ENCODE measurements at regions not wholly inside any gene's neighbourhood (a gene's known extent, or its start where the extent isn't known, plus 50 kb on each side); places are given as distances from the start of the nearest gene placed in this dataset.

- no peak for DNase-seq (ENCODE audit: low spot score)
Observed at GRCh38 chr10:61317706-61318105, 135.5 kb downstream of the TMEM26 start.

GRCh38 chr10:61316676-61317265 is 136.4 kb downstream of the TMEM26 start:
- no peak for DNase-seq (ENCODE audit: low spot score)

GRCh38 chr10:61314273-61314672 is 138.9 kb downstream of the TMEM26 start:
- no peak for DNase-seq (ENCODE audit: low spot score)

- no peak for DNase-seq (ENCODE audit: low spot score)
Observed at GRCh38 chr10:61313460-61313859, 139.7 kb downstream of the TMEM26 start.

GRCh38 chr10:61304746-61305145 is 148.4 kb downstream of the TMEM26 start:
- no peak for DNase-seq (ENCODE audit: low spot score)

- no peak for DNase-seq (ENCODE audit: low spot score)
Observed at GRCh38 chr10:61302124-61302523, 151.1 kb downstream of the TMEM26 start.

GRCh38 chr10:61301575-61301974 is 151.6 kb downstream of the TMEM26 start:
- no peak for DNase-seq (ENCODE audit: low spot score)

- no peak for DNase-seq (ENCODE audit: low spot score)
Observed at GRCh38 chr10:61299841-61300240, 153.3 kb downstream of the TMEM26 start.

GRCh38 chr10:61299156-61299555 is 154.0 kb downstream of the TMEM26 start:
- no peak for DNase-seq (ENCODE audit: low spot score)

- no peak for DNase-seq (ENCODE audit: low spot score)
Observed at GRCh38 chr10:61298194-61298593, 155.0 kb downstream of the TMEM26 start.

- DNase-seq (ENCODE audit: low spot score): no peak
Observed at GRCh38 chr10:61296161-61296560, 157.0 kb downstream of the TMEM26 start.

- DNase-seq (ENCODE audit: low spot score): no peak
Observed at GRCh38 chr10:61294131-61294530, 159.1 kb downstream of the TMEM26 start.

GRCh38 chr10:61289813-61290212 is 163.4 kb downstream of the TMEM26 start:
- no peak for DNase-seq (ENCODE audit: low spot score)

GRCh38 chr10:61286686-61287085 is 166.5 kb downstream of the TMEM26 start:
- DNase-seq (ENCODE audit: low spot score): no peak

- DNase-seq (ENCODE audit: low spot score): no peak
Observed at GRCh38 chr10:61285749-61286148, 167.4 kb downstream of the TMEM26 start.

- peak; percentile 14 for DNase-seq (ENCODE audit: low spot score)
Observed at GRCh38 chr10:61284222-61284890, 168.8 kb downstream of the TMEM26 start.

- no peak for DNase-seq (ENCODE audit: low spot score)
Observed at GRCh38 chr10:61283481-61284221, 169.5 kb downstream of the TMEM26 start.

- DNase-seq (ENCODE audit: low spot score): no peak
Observed at GRCh38 chr10:61283066-61283465, 170.1 kb downstream of the TMEM26 start.

DNA sequence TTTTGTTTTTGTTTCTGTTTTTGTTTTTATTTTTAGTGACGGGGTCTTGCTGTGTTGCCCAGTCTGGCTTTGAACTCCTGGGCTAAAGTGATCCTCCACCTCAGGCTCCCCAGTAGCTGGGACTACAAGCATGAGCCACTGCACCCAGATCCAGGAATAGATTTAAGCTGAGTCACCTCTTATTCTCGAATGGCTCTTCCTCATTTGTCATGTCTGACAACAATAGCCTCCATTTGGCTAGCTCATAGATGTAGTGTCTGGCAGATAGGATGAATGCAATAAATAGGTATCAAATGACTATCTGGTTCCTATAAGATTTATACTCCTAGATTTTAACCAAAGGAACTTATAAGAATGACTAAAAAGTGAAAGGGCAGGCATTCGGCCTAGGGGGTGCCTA is 172.9 kb downstream of the TMEM26 start:
- DNase-seq (ENCODE audit: low spot score): peak; percentile 5

DNA sequence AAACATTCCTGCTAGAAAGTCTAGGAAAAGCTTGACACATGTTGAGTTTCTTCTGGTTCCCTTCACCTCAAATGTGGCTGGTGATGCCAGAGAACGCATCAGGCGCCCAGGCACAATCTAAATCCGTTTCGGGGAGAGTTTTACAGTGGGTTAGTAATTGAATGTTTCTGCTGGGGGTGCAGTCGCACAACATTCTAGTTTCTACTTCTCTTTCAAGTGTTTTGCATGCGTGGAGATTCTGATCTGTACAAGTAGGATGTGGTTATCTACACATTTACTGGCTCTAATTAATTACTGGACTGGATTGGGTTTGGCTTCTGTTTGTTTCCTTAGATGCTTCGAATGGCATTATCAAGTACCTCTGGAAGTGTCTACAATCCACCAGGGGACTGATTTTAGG is 173.8 kb downstream of the TMEM26 start:
- DNase-seq (ENCODE audit: low spot score): no peak

- DNase-seq (ENCODE audit: low spot score): no peak
Observed at GRCh38 chr10:61278556-61278955, 174.6 kb downstream of the TMEM26 start.

DNA sequence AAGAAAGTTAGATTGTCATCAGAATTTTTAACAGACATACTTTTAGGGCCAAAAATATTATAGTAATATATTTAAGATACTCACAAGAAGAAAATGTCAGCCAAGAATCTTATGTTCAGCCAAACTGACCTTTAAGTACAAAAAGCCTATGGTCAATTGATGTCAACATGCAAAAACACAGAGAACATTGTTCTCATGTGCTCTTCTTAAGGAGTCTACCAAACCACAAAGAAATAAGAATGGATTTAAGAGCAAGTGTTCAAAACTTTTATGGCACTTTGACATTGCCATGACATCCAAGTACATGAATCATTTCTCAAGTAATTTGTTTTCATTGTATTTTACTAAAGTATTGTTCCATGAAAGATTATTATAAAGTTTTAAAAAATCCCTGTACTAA is 180.4 kb downstream of the TMEM26 start:
- DNase-seq (ENCODE audit: low spot score): no peak

- DNase-seq (ENCODE audit: low spot score): peak; percentile 27
Observed at GRCh38 chr10:61271127-61271780, 181.9 kb downstream of the TMEM26 start.
